Vagina (tissue), 2 donors: ENCODE measurements at regions not wholly inside any gene's neighbourhood (a gene's known extent, or its start where the extent isn't known, plus 50 kb on each side); places are given as distances from the start of the nearest gene placed in this dataset.

Experiments used
- DNase-seq, 2 donors: peaks; one replicate each; pipeline ENCODE4 v3.0.0-alpha.2; 2017; ENCODE audit errors: extremely low spot score in 2 of 2
- H3K27ac ChIP-seq: fragments of 200-600 bp; sonication (generic); one replicate; pipeline ENCODE4 v1.5.1; 2019
- H3K27me3 ChIP-seq: fragments of 200-600 bp; sonication (generic); one replicate; pipeline ENCODE4 v1.5.1; 2019
- H3K36me3 ChIP-seq, 2 donors: fragments of 200-600 bp; sonication (generic); one replicate each; pipeline ENCODE4 v1.5.1; 2017 to 2019
- H3K4me1 ChIP-seq: fragments of 200-600 bp; sonication (generic); one replicate; pipeline ENCODE4 v1.5.1; 2019
- H3K4me3 ChIP-seq, 2 donors: fragments of 200-600 bp; sonication (generic); 1 replicate in 1 of 2; 2 replicates in 1 of 2; pipeline ENCODE4 v1.5.1; 2016 to 2019
- H3K9me3 ChIP-seq: fragments of 200-600 bp; sonication (generic); one replicate; pipeline ENCODE4 v1.5.1; 2019
- POLR2A ChIP-seq, 2 donors: fragments of 450-650 bp; IDR thresholded peaks; one replicate each; pipeline ENCODE4 v1.6.1; 2017; ENCODE audit warnings: antibody characterized with exemption in 2 of 2, mild to moderate bottlenecking in 2 of 2, moderate library complexity in 2 of 2
- POLR2AphosphoS5 ChIP-seq, 2 donors: sonication (generic); formaldehyde crosslinking; IDR thresholded peaks; one replicate each; pipeline ENCODE4 v1.9.0; 2017; ENCODE audit warnings: antibody characterized with exemption in 2 of 2, mild to moderate bottlenecking in 2 of 2, low read depth in 1 of 2; ENCODE audit not compliant: insufficient read depth in 1 of 2
- intact Hi-C: fragments of 100-400 bp; cut with DNase I; formaldehyde crosslinking; loops from one replicate; pipeline ENCODE4 v1.15.1; 2023
- TF ChIP-seq, protein P1 (sequence below), 3 experiments: fragments of 450-650 bp in 2 of 3; fragments of 200-600 bp in 1 of 3; sonication (generic) in 1 of 3; IDR thresholded peaks; one replicate each; pipeline ENCODE4 v1.5.1; 2017 to 2019; ENCODE audit warnings: antibody characterized with exemption in 3 of 3, mild to moderate bottlenecking in 2 of 3, moderate library complexity in 2 of 3

DNA sequence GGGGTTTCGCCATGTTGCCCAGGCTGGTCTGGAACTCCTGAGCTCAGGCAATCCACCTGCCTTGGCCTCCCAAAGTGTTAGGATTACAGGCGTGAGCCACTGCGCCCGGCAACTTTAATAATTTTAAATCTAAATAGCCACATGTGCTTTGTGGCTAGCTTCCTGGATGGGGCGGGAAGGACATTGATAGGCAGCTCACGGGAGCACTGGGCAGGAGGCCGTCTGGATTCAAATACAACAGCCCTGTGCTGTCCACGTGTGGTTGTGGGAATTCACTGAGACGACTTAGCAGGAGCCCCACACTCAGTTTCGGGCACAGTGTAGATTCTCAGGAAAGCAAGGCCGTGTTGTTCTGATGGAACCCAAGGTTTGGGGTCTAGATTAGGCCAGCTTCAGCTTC lies 177.1 kb downstream of the ETS2 start:
- intact Hi-C loops: loop anchor here (10.0 kb wide), 1 partner anchor 58 kb away; no protein-coding TSS in a partner anchor
- H3K27me3 ChIP-seq: no peaks in the 10 kb centered on the region
- DNase-seq: no peak
- H3K4me1 ChIP-seq: peaks cover 36% of the 10 kb centered on the region
- H3K9me3 ChIP-seq: no peaks in the 10 kb centered on the region
- H3K36me3 ChIP-seq: no peaks in the 10 kb centered on the region
- no peak overlapping the region for H3K4me3 ChIP-seq
- H3K27ac ChIP-seq: no peak overlapping the region
- no peak for TF ChIP-seq POLR2A (IDR thresholded peaks at IDR 0.05)
- no peak for TF ChIP-seq POLR2AphosphoS5 (IDR thresholded peaks at IDR 0.05; ENCODE audit: insufficient read depth in 1 of 2, low read depth in 1 of 2)
- TF ChIP-seq, protein P1, sequence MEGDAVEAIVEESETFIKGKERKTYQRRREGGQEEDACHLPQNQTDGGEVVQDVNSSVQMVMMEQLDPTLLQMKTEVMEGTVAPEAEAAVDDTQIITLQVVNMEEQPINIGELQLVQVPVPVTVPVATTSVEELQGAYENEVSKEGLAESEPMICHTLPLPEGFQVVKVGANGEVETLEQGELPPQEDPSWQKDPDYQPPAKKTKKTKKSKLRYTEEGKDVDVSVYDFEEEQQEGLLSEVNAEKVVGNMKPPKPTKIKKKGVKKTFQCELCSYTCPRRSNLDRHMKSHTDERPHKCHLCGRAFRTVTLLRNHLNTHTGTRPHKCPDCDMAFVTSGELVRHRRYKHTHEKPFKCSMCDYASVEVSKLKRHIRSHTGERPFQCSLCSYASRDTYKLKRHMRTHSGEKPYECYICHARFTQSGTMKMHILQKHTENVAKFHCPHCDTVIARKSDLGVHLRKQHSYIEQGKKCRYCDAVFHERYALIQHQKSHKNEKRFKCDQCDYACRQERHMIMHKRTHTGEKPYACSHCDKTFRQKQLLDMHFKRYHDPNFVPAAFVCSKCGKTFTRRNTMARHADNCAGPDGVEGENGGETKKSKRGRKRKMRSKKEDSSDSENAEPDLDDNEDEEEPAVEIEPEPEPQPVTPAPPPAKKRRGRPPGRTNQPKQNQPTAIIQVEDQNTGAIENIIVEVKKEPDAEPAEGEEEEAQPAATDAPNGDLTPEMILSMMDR (IDR thresholded peaks at IDR 0.05): no peak

DNA sequence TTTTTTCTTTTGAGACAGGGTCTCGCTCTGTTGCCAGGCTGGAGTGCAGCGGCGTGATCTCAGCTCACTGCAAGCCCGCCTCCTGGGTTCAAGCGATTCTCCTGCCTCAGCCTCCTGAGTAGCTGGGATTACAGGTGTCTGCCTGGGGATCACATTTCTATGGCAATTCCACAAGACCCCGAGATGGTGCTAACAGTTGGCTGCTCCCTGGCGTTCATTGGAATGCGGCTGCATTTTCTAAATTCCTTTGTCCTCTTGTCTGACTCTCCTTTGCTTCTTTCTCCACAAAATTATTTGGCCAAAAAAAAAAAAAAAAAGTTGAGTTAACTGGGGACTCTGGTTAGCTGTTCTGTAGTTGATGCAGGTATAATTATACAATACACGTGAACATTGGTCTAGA lies 176.4 kb downstream of the ETS2 start:
- peaks cover 29% of the 10 kb centered on the region for H3K4me1 ChIP-seq
- H3K27me3 ChIP-seq: no peaks in the 10 kb centered on the region
- TF ChIP-seq, protein P1 (IDR thresholded peaks at IDR 0.05): no peak
- TF ChIP-seq POLR2A (IDR thresholded peaks at IDR 0.05) (no peak), POLR2AphosphoS5 (IDR thresholded peaks at IDR 0.05; ENCODE audit: insufficient read depth in 1 of 2, low read depth in 1 of 2) (no peak)
- no peak overlapping the region for H3K4me3 ChIP-seq
- H3K9me3 ChIP-seq: no peaks in the 10 kb centered on the region
- DNase-seq: no peak
- no peaks in the 10 kb centered on the region for H3K36me3 ChIP-seq
- no peak overlapping the region for H3K27ac ChIP-seq
- intact Hi-C loops: loop anchor here (10.0 kb wide), 1 partner anchor 57 kb away; no protein-coding TSS in a partner anchor

- intact Hi-C loops: loop anchor here (10.0 kb wide), 1 partner anchor 56 kb away; no protein-coding TSS in a partner anchor
- no peaks in the 10 kb centered on the region for H3K9me3 ChIP-seq
- no peak overlapping the region for H3K27ac ChIP-seq
- H3K4me3 ChIP-seq: no peak overlapping the region
- no peaks in the 10 kb centered on the region for H3K27me3 ChIP-seq
- no peaks in the 10 kb centered on the region for H3K36me3 ChIP-seq
- DNase-seq: no peak
- peaks cover 19% of the 10 kb centered on the region for H3K4me1 ChIP-seq
- no peak for TF ChIP-seq POLR2AphosphoS5 (IDR thresholded peaks at IDR 0.05; ENCODE audit: insufficient read depth in 1 of 2, low read depth in 1 of 2)
- TF ChIP-seq, protein P1 (IDR thresholded peaks at IDR 0.05): no peak
These were observed 174.9 kb downstream of the ETS2 start for GRCh38 chr21:38980416-38981313.

GRCh38 chr21:38979271-38980121 lies 173.8 kb downstream of the ETS2 start:
- Histone ChIP-seq H3K36me3 (no peaks in the 10 kb centered on the region), H3K27ac (no peak overlapping the region), H3K4me3 (no peak overlapping the region), H3K27me3 (no peaks in the 10 kb centered on the region), H3K9me3 (no peaks in the 10 kb centered on the region), H3K4me1 (peaks cover 7% of the 10 kb centered on the region)
- intact Hi-C loops: loop anchor here (10.0 kb wide), 1 partner anchor 55 kb away; no protein-coding TSS in a partner anchor
- DNase-seq: no peak
- TF ChIP-seq POLR2AphosphoS5 (IDR thresholded peaks at IDR 0.05; ENCODE audit: insufficient read depth in 1 of 2, low read depth in 1 of 2): peak in 1 of 2 donors; percentile 11
- no peak for TF ChIP-seq POLR2A (IDR thresholded peaks at IDR 0.05)
- TF ChIP-seq, protein P1 (IDR thresholded peaks at IDR 0.05): no peak
